ENCODE measurements at regions not wholly inside any gene's neighbourhood (a gene's known extent, or its start where the extent isn't known, plus 50 kb on each side); places are given as distances from the start of the nearest gene placed in this dataset.

DNA sequence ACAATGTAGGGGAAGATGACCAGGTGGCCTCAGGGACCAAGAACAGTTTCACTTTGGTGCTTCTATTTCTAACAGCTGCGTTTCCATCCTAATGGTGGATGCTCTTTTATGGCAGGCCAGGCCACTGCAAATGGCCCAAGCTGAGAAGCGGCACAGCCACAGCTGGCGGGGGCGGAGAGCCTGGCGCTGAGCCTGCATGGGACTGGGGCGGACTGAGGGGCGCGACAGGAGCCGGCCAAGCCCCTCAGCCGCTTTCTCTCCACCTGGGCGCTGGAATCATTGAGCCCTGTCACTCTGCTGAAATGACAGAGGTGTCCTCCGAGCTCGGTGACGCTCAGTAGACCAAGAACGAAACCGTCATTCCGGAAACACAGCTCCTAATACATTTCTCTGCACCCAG is 317.3 kb upstream of the PDE4D start:
- SMC1A ChIA-PET (ENCODE audit: uncharacterized antibody, unreplicated experiment) = interaction anchor here (0.6 to 1.4 kb wide), 4 partner anchors 11 to 400 kb away, joined by 3 to 6 read pairs (median 4); no protein-coding TSS in a partner anchor
- no peak for TF ChIP-seq MEF2B (IDR thresholded peaks at IDR 0.05; ENCODE audit: partially characterized antibody, poor library complexity, severe bottlenecking)
- TF ChIP-seq, protein P1, sequence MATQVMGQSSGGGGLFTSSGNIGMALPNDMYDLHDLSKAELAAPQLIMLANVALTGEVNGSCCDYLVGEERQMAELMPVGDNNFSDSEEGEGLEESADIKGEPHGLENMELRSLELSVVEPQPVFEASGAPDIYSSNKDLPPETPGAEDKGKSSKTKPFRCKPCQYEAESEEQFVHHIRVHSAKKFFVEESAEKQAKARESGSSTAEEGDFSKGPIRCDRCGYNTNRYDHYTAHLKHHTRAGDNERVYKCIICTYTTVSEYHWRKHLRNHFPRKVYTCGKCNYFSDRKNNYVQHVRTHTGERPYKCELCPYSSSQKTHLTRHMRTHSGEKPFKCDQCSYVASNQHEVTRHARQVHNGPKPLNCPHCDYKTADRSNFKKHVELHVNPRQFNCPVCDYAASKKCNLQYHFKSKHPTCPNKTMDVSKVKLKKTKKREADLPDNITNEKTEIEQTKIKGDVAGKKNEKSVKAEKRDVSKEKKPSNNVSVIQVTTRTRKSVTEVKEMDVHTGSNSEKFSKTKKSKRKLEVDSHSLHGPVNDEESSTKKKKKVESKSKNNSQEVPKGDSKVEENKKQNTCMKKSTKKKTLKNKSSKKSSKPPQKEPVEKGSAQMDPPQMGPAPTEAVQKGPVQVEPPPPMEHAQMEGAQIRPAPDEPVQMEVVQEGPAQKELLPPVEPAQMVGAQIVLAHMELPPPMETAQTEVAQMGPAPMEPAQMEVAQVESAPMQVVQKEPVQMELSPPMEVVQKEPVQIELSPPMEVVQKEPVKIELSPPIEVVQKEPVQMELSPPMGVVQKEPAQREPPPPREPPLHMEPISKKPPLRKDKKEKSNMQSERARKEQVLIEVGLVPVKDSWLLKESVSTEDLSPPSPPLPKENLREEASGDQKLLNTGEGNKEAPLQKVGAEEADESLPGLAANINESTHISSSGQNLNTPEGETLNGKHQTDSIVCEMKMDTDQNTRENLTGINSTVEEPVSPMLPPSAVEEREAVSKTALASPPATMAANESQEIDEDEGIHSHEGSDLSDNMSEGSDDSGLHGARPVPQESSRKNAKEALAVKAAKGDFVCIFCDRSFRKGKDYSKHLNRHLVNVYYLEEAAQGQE (IDR thresholded peaks at IDR 0.05; ENCODE audit: low read depth, low read length) = no peak
- H3K79me2 ChIP-seq (ENCODE audit: control insufficient read depth, insufficient read depth, low read length) = no peaks in the 10 kb centered on the region
- BruUV-seq (replicated peaks) = no TSS peak
- intact Hi-C loops (cut with micrococcal nuclease; ENCODE audit: unreplicated experiment) = no loop called here
- H3K4me1 ChIP-seq (ENCODE audit: control insufficient read depth, insufficient read depth, low read length) = no peaks in the 10 kb centered on the region
- H3K27ac ChIP-seq (ENCODE audit: control insufficient read depth, insufficient read depth) = no peak overlapping the region
- DNase-seq (ENCODE audit: low read depth, low spot score) = no peak
- H3K9ac ChIP-seq (ENCODE audit: control insufficient read depth, insufficient read depth, low read length) = no peak overlapping the region
- H3K4me3 ChIP-seq = no peak overlapping the region
- FAIRE-seq = no peak
- in situ Hi-C loops (cut with MboI) = no loop called here
- no peak overlapping the region for H2AFZ ChIP-seq (ENCODE audit: control insufficient read depth, low read depth, low read length)
- no peak for ATAC-seq
- no peaks in the 10 kb centered on the region for H3K27me3 ChIP-seq (replicated peaks in 1 of 2; ENCODE audit: control insufficient read depth in 2 of 2, insufficient read depth in 2 of 2, low read length in 1 of 2)
- CTCF ChIA-PET = interaction anchor here (0.8 kb wide), 1 partner anchor 17 kb away, joined by 5 read pairs; no protein-coding TSS in a partner anchor
- 71% methylated on average over 17 of the region's 17 CpGs for WGBS (ENCODE audit: insufficient coverage, insufficient replicate concordance, low lambda C conversion rate, missing lambda C conversion rate)
- H4K20me1 ChIP-seq (ENCODE audit: control insufficient read depth, insufficient read depth) = no peaks in the 10 kb centered on the region
- POLR2A ChIA-PET = no interaction called here
- RAD21 ChIA-PET (ENCODE audit: unreplicated experiment) = no interaction called here
- no peak overlapping the region for H3K4me2 ChIP-seq (ENCODE audit: control insufficient read depth, insufficient read depth)
- no peaks in the 10 kb centered on the region for H3K9me3 ChIP-seq (replicated peaks; ENCODE audit: control insufficient read depth, insufficient read depth, low read length)
- H3K36me3 ChIP-seq (ENCODE audit: control insufficient read depth in 2 of 2, insufficient read depth in 2 of 2, low read length in 1 of 2) = no peaks in the 10 kb centered on the region
